Naive thymus-derived CD8-positive, alpha-beta T cell (primary cell): ENCODE measurements at regions not wholly inside any gene's neighbourhood (a gene's known extent, or its start where the extent isn't known, plus 50 kb on each side); places are given as distances from the start of the nearest gene placed in this dataset.

ENCODE experiments used
- ATAC-seq, 2 donors: fragments of 150-1000 bp; cut with Tn5 transposase in 1 of 2; sonication (Bioruptor Pico), chemical (Tn5 transposase) in 1 of 2; 1 replicate in 1 of 2; 2 replicates in 1 of 2; pipeline ENCODE4 v1.10.0; 2021; ENCODE audit warnings: mild to moderate bottlenecking in 2 of 2, moderate library complexity in 2 of 2
- POLR2A ChIA-PET: fragments of 350-600 bp; sonication (Branson Sonifier 250); formaldehyde crosslinking; loops from one replicate; lab custom pipeline; 2021; ENCODE audit warnings: antibody characterized with exemption; lab: Charles Lee
- DNase-seq, 10 donors: peaks; one replicate each; pipeline versions ENCODE4 v3.0.0 to v3.0.0-alpha.2; 2020 to 2022
- H3K27ac Mint-ChIP-seq, 10 donors: one replicate each; pipeline ENCODE4 v1.8.0; 2020 to 2022; ENCODE audit warnings: mild to moderate bottlenecking in 10 of 10, mixed read lengths in 10 of 10, moderate library complexity in 4 of 10, inconsistent platforms in 1 of 10
- H3K27me3 Mint-ChIP-seq, 5 donors: one replicate each; pipeline ENCODE4 v1.8.0; 2021 to 2022; ENCODE audit warnings: mixed read lengths in 5 of 5
- H3K36me3 Mint-ChIP-seq, 3 donors: one replicate each; pipeline ENCODE4 v1.8.0; 2020 to 2022; ENCODE audit warnings: mixed read lengths in 3 of 3, mild to moderate bottlenecking in 2 of 3, inconsistent platforms in 1 of 3
- H3K4me1 Mint-ChIP-seq, 4 donors: one replicate each; pipeline ENCODE4 v1.8.0; 2021 to 2022; ENCODE audit warnings: mixed read lengths in 4 of 4
- H3K4me3 Mint-ChIP-seq, 10 donors: one replicate each; pipeline ENCODE4 v1.8.0; 2020 to 2022; ENCODE audit warnings: mild to moderate bottlenecking in 10 of 10, mixed read lengths in 10 of 10, moderate library complexity in 6 of 10, inconsistent platforms in 1 of 10
- H3K9me3 Mint-ChIP-seq, 9 donors: one replicate each; pipeline ENCODE4 v1.8.0; 2020 to 2022; ENCODE audit warnings: mixed read lengths in 9 of 9, mild to moderate bottlenecking in 3 of 9, inconsistent platforms in 1 of 9, moderate library complexity in 1 of 9

- ATAC-seq (no peak), DNase-seq (no peak)
- H3K4me3 Mint-ChIP-seq, result no peak overlapping the region
- no peak overlapping the region for H3K27ac Mint-ChIP-seq
- peaks cover 0 to 4% (median 0%) of the 10 kb centered on the region in 5 donors for H3K27me3 Mint-ChIP-seq
- no peaks in the 10 kb centered on the region for H3K36me3 Mint-ChIP-seq
- POLR2A ChIA-PET, result no interaction called here
- no peaks in the 10 kb centered on the region for H3K9me3 Mint-ChIP-seq
- H3K4me1 Mint-ChIP-seq, result peaks cover 7 to 27% (median 14%) of the 10 kb centered on the region in 4 donors
These were observed 176.7 kb upstream of the TLE3 start for GRCh38 chr15:70274255-70274880.

GRCh38 chr15:70273808-70274207 lies 176.1 kb upstream of the TLE3 start:
- DNase-seq, result no peak
- POLR2A ChIA-PET, result no interaction called here
- no peaks in the 10 kb centered on the region for H3K9me3 Mint-ChIP-seq
- H3K4me1 Mint-ChIP-seq, result peaks cover 7 to 31% (median 14%) of the 10 kb centered on the region in 4 donors
- H3K36me3 Mint-ChIP-seq, result no peaks in the 10 kb centered on the region
- H3K27me3 Mint-ChIP-seq, result peaks cover 0 to 4% (median 0%) of the 10 kb centered on the region in 5 donors
- H3K27ac Mint-ChIP-seq, result no peak overlapping the region
- ATAC-seq, result no peak
- no peak overlapping the region for H3K4me3 Mint-ChIP-seq

DNA sequence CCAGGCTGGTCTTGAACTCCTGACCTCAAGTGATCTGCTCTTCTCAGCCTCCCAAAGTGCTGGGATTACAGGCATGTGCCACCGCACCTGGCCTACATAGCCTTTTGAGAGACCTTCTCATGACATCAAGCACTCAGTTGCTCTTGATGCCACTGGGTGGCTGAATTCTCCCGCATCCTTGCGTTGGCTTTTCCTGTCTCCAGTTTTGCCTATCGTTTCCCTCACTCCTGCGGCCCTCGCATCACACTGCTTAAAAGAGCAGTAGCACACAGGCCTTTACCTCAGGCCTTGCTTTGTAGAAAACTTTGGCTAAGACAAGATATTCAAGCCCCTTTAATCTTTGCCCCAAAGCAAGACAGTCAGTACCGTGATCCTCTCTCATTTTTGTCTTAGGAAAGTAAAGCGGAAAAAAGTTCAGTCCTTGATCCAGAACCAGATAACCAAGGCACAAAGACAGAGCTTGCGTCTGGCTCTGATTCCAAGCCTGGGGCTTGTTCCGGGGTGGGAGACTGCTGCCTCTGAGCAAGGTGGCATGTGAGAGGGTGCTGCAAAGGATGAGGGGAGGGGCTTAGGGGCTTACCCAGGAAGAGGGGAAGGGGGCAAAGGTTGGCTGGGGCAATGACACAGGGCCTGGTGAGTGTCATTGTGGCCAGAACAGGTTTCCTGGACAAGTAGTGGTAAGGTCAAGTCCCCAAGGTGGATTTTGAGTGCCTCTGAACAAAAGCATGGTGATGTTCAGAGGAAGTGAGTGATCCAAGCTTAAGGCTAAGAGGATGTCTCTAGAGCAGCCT lies 175.0 kb upstream of the TLE3 start:
- no peaks in the 10 kb centered on the region for H3K9me3 Mint-ChIP-seq
- no peak overlapping the region for H3K27ac Mint-ChIP-seq
- peaks cover 0 to 4% (median 0%) of the 10 kb centered on the region in 5 donors for H3K27me3 Mint-ChIP-seq
- H3K4me1 Mint-ChIP-seq, result peaks cover 7 to 42% (median 16%) of the 10 kb centered on the region in 4 donors
- H3K36me3 Mint-ChIP-seq, result no peaks in the 10 kb centered on the region
- no peak overlapping the region for H3K4me3 Mint-ChIP-seq
- ATAC-seq, result no peak
- POLR2A ChIA-PET, result no interaction called here
- DNase-seq, result no peak

- ATAC-seq (no peak), DNase-seq (no peak)
- H3K4me1 Mint-ChIP-seq, result peaks cover 17 to 54% (median 27%) of the 10 kb centered on the region in 4 donors
- peaks cover 0 to 7% (median 3%) of the 10 kb centered on the region in 5 donors for H3K27me3 Mint-ChIP-seq
- no peak overlapping the region for H3K27ac Mint-ChIP-seq
- no peaks in the 10 kb centered on the region for H3K9me3 Mint-ChIP-seq
- POLR2A ChIA-PET, result interaction anchor here (0.9 kb wide), 1 partner anchor 12 kb away, joined by 3 read pairs; no protein-coding TSS in a partner anchor
- H3K36me3 Mint-ChIP-seq, result no peaks in the 10 kb centered on the region
- no peak overlapping the region for H3K4me3 Mint-ChIP-seq
These were observed 173.8 kb upstream of the TLE3 start for GRCh38 chr15:70271422-70272088.

DNA sequence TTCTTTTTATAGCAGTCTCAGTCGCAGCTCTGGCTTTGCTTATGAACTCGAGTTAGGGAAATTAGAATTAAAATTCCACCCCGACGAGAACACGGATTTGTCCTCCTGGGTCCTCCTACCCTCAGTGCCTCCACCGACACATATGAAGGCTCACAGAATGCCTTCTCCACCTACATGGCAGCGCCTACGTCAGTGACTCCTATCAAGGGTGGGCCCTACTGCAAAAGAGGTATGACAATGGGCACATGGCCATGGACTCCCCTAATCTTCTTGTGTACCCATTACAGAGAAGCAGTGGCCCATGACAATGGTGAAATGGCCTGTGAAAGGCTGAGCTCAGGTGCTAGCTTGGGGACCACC lies 173.0 kb upstream of the TLE3 start:
- Mint-ChIP-seq H3K4me1 (peaks cover 24 to 62% (median 36%) of the 10 kb centered on the region in 4 donors), H3K9me3 (no peaks in the 10 kb centered on the region), H3K4me3 (no peak overlapping the region), H3K27me3 (peaks cover 0 to 9% (median 3%) of the 10 kb centered on the region in 5 donors), H3K27ac (no peak overlapping the region), H3K36me3 (no peaks in the 10 kb centered on the region)
- POLR2A ChIA-PET, result interaction anchor here (0.9 to 1.0 kb wide), 2 partner anchors 11 to 12 kb away, joined by 3 read pairs; no protein-coding TSS in a partner anchor
- ATAC-seq (no peak), DNase-seq (no peak)

DNA sequence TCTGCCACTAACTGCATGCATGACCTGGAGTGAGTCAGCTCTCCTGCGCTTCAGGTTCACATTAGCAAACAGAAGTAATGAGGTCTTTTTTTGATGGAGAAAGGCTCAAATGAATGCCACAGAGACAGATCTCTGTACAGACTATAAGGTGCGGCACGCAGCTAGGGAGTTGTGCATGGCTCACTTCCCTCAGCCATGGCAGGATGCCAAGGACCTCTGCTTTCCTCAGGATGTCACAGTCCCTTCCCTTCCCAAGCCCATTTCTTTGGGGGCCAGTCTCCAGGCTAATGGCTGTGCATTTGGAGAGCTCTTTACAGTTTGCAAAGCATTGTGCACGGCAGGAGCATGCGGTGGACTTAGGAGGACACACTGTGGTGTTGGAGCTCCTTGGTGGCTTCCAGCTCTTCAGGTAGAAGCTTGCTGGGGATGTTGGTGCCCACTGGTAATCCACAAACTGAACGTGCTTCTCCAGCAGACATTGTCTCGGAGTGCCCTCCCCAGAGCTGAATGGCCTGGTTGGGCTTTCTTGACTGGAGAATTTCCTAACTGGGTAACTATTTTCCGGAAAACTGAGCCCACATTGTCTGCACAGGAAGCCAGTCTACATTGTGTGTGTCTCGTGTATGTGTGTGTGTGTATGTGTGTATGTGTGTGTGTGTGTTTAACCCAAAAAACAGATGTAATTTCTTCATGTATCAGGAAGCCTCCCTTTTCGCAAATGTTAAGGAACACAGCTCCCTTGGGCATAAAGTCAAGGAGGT lies 172.5 kb upstream of the TLE3 start:
- Mint-ChIP-seq H3K36me3 (no peaks in the 10 kb centered on the region), H3K4me3 (no peak overlapping the region), H3K4me1 (peaks cover 28 to 68% (median 41%) of the 10 kb centered on the region in 4 donors), H3K27ac (no peak overlapping the region), H3K9me3 (no peaks in the 10 kb centered on the region), H3K27me3 (peaks cover 0 to 9% (median 3%) of the 10 kb centered on the region in 5 donors)
- POLR2A ChIA-PET, result interaction anchor here (1.0 kb wide), 1 partner anchor 11 kb away, joined by 3 read pairs; no protein-coding TSS in a partner anchor
- ATAC-seq (peak in 1 of 2 donors; percentile 25), DNase-seq (peak in 1 of 10 donors; percentile 23)

GRCh38 chr15:70269311-70269911 lies 171.7 kb upstream of the TLE3 start:
- Mint-ChIP-seq H3K4me1 (peaks cover 28 to 73% (median 41%) of the 10 kb centered on the region in 4 donors), H3K4me3 (no peak overlapping the region), H3K27me3 (peaks cover 0 to 9% (median 3%) of the 10 kb centered on the region in 5 donors), H3K9me3 (no peaks in the 10 kb centered on the region), H3K36me3 (no peaks in the 10 kb centered on the region), H3K27ac (peak overlapping the region in 1 of 10 donors; percentile 2)
- POLR2A ChIA-PET, result no interaction called here
- DNase-seq (no peak), ATAC-seq (no peak)

DNA sequence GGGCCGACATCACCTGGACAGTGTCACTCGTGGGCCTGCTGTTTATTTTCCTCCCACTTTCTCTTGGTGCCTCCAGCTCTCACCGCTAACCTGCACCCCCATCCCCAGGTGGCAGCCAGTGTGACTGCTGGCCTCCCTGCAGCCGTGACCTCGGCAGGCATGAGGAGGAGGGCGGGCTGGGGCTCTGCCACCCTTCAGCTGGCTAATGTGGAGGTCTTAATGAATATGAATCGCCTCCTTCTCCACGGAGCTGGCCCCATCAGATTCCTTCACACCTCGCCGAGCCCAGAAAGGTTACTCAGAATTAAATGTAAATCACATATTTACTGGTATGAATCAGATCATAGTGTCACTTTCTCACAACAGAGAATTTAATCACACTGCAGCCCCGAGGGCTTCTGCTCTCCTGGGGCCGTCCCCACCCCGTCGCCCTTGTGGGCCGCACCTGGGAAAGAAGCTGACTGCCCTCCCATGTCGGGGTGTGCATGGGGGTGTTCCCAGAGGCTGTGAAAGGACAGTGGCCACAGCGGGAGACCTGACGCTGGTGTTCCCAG lies 171.1 kb upstream of the TLE3 start:
- H3K9me3 Mint-ChIP-seq, result no peaks in the 10 kb centered on the region
- H3K27ac Mint-ChIP-seq, result peak overlapping the region in 1 of 10 donors; percentile 82
- peaks cover 28 to 80% (median 41%) of the 10 kb centered on the region in 4 donors for H3K4me1 Mint-ChIP-seq
- peak overlapping the region in 1 of 10 donors; percentile 15 for H3K4me3 Mint-ChIP-seq
- H3K36me3 Mint-ChIP-seq, result no peaks in the 10 kb centered on the region
- POLR2A ChIA-PET, result interaction anchor here (0.6 kb wide), 1 partner anchor 10 kb away, joined by 3 read pairs; no protein-coding TSS in a partner anchor
- DNase-seq (no peak), ATAC-seq (peak in 1 of 2 donors; percentile 33)
- H3K27me3 Mint-ChIP-seq, result peaks cover 0 to 9% (median 3%) of the 10 kb centered on the region in 5 donors

GRCh38 chr15:70267879-70268278 lies 170.2 kb upstream of the TLE3 start:
- no peaks in the 10 kb centered on the region for H3K9me3 Mint-ChIP-seq
- POLR2A ChIA-PET, result interaction anchor here (0.6 kb wide), 1 partner anchor 9 kb away, joined by 3 read pairs; no protein-coding TSS in a partner anchor
- no peak for ATAC-seq

DNA sequence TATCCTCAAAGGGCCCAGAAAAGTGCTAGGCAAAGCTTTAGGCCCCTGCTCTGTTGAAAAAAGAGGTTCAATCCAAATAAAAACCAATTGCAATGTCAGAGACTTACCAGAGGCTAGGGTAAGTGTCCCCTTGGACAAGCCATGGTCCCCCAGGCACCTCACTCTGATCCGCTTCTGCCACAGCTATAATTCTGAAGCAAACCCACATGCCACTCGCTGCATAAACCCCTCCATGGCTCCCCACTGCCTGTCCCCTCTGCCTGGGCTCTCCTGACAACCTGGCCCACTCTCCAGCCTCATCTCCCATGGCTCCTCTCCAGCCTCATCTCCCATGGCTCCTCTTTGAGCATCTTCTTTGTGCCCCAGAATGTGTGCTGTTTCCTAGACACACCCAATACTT lies 169.6 kb upstream of the TLE3 start:
- POLR2A ChIA-PET, result no interaction called here
- Mint-ChIP-seq H3K36me3 (no peaks in the 10 kb centered on the region), H3K4me1 (peaks cover 30 to 89% (median 45%) of the 10 kb centered on the region in 4 donors), H3K27ac (peak overlapping the region in 5 of 10 donors; percentile 12 to 93 (median 29)), H3K27me3 (peaks cover 0 to 9% (median 3%) of the 10 kb centered on the region in 5 donors), H3K4me3 (peak overlapping the region in 3 of 10 donors; percentile 45 to 70 (median 46)), H3K9me3 (no peaks in the 10 kb centered on the region)
- DNase-seq (peak in 1 of 10 donors; percentile 31), ATAC-seq (no peak)

More at GRCh38 chr15:70267879-70268278, 170.2 kb upstream of the TLE3 start:
- H3K27ac Mint-ChIP-seq, result peak overlapping the region in 2 of 10 donors; percentile 29 to 35
- H3K36me3 Mint-ChIP-seq, result no peaks in the 10 kb centered on the region
- peak in 1 of 10 donors; percentile 30 for DNase-seq
- peak overlapping the region in 2 of 10 donors; percentile 13 to 45 for H3K4me3 Mint-ChIP-seq
- H3K27me3 Mint-ChIP-seq, result peaks cover 0 to 9% (median 3%) of the 10 kb centered on the region in 5 donors
- H3K4me1 Mint-ChIP-seq, result peaks cover 30 to 87% (median 43%) of the 10 kb centered on the region in 4 donors

DNA sequence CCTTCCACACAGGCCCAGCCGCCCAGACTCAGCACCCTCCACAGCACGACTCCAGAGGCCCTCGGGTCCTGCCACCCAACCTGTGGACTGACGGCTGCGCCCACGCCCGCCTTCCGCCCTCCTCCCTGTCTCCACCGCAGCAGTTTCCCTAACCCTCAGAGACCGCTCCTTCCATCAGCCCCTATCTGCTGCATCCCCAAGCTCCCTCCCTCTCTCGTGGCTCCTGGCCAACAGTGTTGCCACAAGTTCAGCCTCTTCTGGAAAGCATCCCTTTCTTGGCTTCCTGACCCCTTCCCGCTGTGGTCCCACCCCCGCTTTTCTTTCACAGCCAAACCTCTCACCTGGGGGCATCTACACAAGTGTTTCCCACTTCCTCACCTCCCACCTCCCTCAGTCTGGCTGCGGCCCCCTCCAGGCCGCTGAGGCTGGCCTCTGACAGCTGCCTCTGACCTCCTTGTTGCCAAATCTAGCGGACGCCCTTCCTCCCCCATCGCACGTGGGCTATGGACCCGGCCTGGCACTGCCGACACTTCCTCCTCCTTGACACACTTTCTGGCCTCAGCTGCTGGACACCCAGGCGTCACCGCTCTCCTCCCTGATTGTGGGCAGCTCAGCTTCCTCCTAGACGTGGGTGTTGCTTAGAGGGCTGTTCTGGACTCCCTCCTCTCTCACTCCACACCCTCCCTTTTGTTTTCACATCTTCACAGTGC lies 168.8 kb upstream of the TLE3 start:
- Mint-ChIP-seq H3K4me1 (peaks cover 36 to 93% (median 53%) of the 10 kb centered on the region in 4 donors), H3K27ac (peak overlapping the region in 6 of 10 donors; percentile 12 to 93 (median 57)), H3K36me3 (no peaks in the 10 kb centered on the region), H3K27me3 (peaks cover 0 to 9% (median 3%) of the 10 kb centered on the region in 5 donors), H3K9me3 (no peaks in the 10 kb centered on the region), H3K4me3 (peak overlapping the region in 8 of 10 donors; percentile 30 to 71 (median 56))
- ATAC-seq (peak; percentile 35 to 49), DNase-seq (peak in 1 of 10 donors; percentile 22)
- POLR2A ChIA-PET, result no interaction called here
